ENCODE measurements at regions not wholly inside any gene's neighbourhood (a gene's known extent, or its start where the extent isn't known, plus 50 kb on each side); places are given as distances from the start of the nearest gene placed in this dataset.

DNA sequence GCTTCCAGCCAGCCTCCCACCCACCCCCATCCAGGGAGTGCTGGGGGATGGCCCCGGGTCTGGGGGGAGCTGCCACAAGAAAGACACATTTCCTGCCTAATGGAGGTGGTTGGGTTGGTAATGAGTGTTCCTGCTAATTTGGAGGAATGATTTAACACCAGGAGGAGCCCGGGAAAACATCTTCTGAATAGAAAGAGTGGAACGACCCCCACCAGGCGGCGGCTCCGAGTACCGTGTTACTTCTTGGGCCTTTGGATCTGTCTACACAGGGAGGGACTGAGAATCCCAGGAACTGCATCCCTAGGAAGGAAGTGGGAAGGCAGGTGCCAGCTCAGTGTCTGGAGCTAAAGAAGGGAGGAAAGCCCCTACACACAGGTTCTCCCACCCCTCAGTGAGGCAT is 64.6 kb downstream of the TSPAN17 start:
- H3K9me3 Mint-ChIP-seq = peaks cover 0 to 8% of the 10 kb centered on the region in 2 donors
- no peak for ATAC-seq
- peaks cover 60% of the 10 kb centered on the region for H3K27me3 Mint-ChIP-seq

DNA sequence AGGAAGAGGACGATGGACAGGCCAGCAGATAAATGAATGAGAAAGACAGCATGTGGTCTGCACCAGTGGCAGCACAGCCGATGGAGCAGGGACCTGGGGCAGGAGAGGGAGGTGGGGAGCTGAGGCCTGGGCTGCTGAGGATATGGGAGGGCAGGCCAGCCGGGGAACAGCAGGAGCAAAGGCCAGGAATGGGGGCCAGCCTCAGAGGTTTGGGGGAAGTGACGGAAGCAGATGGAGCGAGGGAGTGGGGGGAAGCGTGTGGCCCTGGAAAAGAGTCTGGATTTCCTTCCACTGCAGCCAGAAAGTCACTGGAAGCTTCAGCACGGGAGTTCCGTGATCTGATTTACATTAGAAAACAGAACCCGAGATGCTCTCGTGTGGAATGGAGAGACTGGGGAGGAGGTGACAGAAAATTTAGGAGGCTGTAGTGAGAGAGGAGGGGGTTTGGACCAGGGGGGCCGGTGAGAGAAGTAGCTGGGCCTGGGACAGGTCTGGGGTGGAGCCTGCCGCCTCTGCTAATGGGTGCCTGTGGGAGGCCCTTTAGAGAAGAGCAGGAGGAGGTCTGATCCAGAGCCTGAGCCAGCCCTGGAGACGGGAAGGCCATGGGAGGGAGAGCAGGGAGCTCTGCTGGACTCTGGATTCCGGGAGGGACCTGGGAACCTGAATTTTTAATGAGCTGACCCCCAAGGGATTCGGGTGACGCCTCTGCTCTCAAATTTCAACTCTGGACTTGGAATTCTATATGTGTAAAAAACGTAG is 65.4 kb downstream of the TSPAN17 start:
- peaks cover 0 to 8% of the 10 kb centered on the region in 2 donors for H3K9me3 Mint-ChIP-seq
- no peak overlapping the region for H3K27ac Mint-ChIP-seq
- DNase-seq (no peak), ATAC-seq (no peak)
- H3K4me1 Mint-ChIP-seq = no peaks in the 10 kb centered on the region
- peaks cover 68% of the 10 kb centered on the region for H3K27me3 Mint-ChIP-seq
- no peak overlapping the region for H3K4me3 Mint-ChIP-seq

More for the DNA sequence above, 64.6 kb downstream of the TSPAN17 start:
- no peak for DNase-seq
- H3K27ac Mint-ChIP-seq = no peak overlapping the region
- H3K4me3 Mint-ChIP-seq = no peak overlapping the region
- no peaks in the 10 kb centered on the region for H3K4me1 Mint-ChIP-seq

DNA sequence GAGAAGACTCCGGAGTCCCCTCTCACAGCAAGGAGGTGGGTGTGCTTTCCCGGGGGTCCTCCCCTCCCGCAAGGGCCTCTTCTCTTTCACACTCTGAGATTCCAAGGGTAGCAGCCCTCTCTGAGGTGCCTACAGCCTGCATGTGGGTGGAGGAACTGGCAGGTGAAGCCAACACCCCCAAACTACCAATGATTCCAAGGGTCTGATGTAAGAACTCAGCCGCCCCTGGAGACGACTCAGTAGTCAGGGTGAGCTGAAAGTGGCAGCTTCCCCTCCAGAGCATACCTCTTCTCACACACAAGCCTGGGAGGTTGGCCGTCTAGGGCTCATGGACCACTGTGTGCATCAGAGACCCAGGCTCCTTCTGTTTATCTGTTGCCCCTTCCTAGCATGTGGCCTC is 66.1 kb downstream of the TSPAN17 start:
- Mint-ChIP-seq H3K27me3 (peaks cover 75% of the 10 kb centered on the region), H3K4me3 (no peak overlapping the region), H3K27ac (no peak overlapping the region)

DNA sequence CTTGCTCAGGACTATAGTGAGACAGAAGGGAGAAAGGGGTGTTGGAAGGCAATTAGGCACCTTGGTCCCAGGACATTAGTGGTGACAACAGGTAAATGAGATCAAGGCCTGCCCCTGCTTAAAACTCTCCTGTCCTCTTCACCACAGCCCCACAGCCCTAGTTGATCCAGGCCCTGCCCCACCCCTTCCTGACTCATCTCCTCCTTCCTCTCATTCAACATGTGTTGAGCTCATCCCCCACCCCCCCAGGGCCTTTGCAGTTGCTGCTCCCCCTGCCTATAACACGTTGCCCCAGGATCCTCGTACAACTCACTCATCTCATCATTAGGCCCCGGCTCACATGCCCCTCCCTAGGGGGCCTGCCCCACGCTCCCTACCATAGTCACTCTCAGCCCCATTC is 66.8 kb downstream of the TSPAN17 start:
- Mint-ChIP-seq H3K4me1 (no peaks in the 10 kb centered on the region), H3K27ac (no peak overlapping the region), H3K9me3 (peaks cover 0 to 8% of the 10 kb centered on the region in 2 donors), H3K4me3 (no peak overlapping the region), H3K27me3 (peaks cover 81% of the 10 kb centered on the region)
- no peak for ATAC-seq
- DNase-seq = no peak

More for the DNA sequence above, 66.1 kb downstream of the TSPAN17 start:
- H3K4me1 Mint-ChIP-seq = no peaks in the 10 kb centered on the region
- no peak for ATAC-seq
- H3K9me3 Mint-ChIP-seq = peaks cover 0 to 8% of the 10 kb centered on the region in 2 donors
- no peak for DNase-seq

DNA sequence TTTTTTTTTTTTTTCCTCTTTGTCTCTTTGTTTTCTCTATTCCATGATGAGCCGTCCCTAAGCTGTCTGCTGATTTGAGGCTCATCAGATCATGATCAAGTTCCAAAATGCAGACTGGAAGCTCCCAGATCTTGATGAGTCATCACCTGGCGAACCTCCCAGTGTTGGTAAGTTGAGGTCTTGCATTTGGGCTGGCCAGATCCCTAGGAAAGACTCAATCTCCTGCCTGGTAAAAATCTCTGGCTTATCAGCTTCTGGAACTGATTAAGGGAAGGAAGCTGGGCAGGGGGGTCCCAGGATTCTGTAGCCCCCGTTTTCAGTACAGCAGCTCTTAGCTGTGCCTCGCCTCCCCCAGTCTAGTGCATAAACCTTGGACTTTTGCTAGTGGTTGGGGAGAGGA is 69.0 kb downstream of the TSPAN17 start:
- Mint-ChIP-seq H3K27ac (no peak overlapping the region), H3K4me1 (no peaks in the 10 kb centered on the region), H3K9me3 (peaks cover 0 to 8% of the 10 kb centered on the region in 2 donors), H3K27me3 (peaks cover 76% of the 10 kb centered on the region), H3K4me3 (no peak overlapping the region)
- no peak for DNase-seq
- no peak for ATAC-seq

DNA sequence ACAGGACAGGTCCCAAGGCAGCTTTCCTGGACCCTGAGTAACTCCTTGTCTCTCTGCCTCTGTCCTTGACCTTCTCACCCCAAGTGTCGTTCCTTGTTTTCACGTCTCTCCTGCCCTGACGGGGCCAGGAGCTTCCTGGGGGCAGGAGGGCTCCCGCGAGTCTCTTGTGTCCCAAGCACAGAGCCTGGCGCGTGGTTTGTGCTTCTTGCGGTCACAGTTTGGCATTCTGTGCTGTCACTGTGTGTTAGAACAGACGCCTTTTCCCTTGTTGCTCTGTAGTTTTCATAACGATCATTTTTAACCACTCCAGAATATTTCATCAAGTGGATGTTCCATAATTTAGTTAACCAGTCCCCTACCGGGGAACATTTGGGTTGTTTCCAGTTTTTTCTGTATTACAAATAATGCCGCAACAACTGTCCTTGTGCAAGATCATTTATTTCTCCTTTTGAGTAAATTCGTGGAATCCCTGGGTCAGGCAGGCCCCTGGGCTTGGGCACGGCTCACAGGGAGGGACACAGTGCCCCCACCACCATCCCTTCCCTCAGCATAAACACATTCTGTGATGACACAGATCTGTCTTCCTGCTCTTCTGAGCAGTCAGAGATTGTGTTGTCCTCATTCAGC is 71.9 kb downstream of the TSPAN17 start:
- peaks cover 5% of the 10 kb centered on the region for H3K4me1 Mint-ChIP-seq
- peaks cover 69% of the 10 kb centered on the region for H3K27me3 Mint-ChIP-seq
- ATAC-seq = no peak
- H3K9me3 Mint-ChIP-seq = peaks cover 0 to 4% of the 10 kb centered on the region in 2 donors
- H3K27ac Mint-ChIP-seq = peak overlapping the region in 1 of 2 donors; percentile 50
- no peak for DNase-seq
- H3K4me3 Mint-ChIP-seq = no peak overlapping the region

DNA sequence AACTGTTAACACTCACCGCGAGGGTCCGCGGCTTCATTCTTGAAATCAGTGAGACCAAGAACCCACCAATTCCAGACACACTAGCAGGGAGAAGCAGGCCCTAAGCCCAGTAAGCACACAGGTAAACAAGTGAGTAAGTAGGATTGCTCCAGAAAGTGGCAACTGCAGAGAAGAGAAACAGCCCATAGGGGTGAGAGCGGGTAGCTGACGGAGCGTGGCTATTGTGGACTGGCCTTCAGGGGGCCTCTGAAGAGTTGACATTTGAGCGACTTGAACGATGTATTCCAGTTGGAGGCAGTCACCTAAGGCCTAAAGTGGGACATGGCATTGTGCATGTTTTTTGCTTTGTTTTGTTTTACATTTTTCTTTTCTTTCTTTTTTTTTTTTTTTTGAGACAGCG is 74.2 kb downstream of the TSPAN17 start:
- Mint-ChIP-seq H3K27me3 (peaks cover 78% of the 10 kb centered on the region), H3K4me1 (peaks cover 5% of the 10 kb centered on the region), H3K9me3 (no peaks in the 10 kb centered on the region), H3K27ac (no peak overlapping the region), H3K4me3 (no peak overlapping the region)
- DNase-seq = no peak
- no peak for ATAC-seq

DNA sequence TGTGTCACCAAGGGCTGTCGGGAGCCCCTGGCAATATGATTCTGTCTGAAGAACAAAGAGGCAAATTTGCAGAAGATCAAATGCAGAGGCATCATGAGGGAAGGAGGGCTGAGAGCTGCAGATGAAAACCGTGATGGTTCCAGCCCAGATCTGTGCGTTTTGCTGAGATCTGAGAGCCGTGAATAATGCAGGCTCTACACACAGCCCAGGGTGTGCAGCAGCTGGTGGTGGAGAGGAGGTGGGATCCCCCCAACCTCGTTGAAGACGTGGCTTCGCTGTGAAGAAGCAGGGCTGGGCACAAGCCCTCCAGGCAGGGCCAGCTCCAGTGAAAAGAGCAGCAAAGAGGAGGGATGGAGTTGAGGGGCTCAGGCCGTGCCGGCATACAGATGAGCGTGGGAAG is 75.5 kb downstream of the TSPAN17 start:
- no peak overlapping the region for H3K27ac Mint-ChIP-seq
- peaks cover 5% of the 10 kb centered on the region for H3K4me1 Mint-ChIP-seq
- H3K27me3 Mint-ChIP-seq = peaks cover 78% of the 10 kb centered on the region
- H3K4me3 Mint-ChIP-seq = no peak overlapping the region
- ATAC-seq (no peak), DNase-seq (no peak)
- H3K9me3 Mint-ChIP-seq = no peaks in the 10 kb centered on the region

DNA sequence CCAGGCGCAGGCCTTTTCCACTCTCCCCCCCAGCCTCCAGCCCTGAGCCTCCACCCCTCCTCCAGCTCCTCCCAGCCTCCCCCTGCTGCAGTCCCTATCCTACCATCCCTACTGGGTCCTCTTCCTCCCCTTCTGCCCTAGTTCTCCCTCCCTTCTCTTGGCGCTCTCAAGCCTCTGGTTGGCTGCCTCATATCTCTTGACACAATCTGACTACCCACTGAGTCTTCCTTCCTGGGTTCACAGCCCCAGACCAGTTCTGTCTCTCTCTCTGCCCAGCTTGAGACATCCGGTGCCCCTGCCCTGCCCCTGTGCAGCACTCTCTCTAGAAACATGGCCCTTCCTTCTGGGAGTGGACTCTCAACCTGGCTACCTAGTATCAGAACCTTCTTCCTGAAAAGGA is 76.2 kb downstream of the TSPAN17 start:
- no peak for DNase-seq
- no peak overlapping the region for H3K4me3 Mint-ChIP-seq
- H3K9me3 Mint-ChIP-seq = no peaks in the 10 kb centered on the region
- peaks cover 5% of the 10 kb centered on the region for H3K4me1 Mint-ChIP-seq
- ATAC-seq = no peak
- peaks cover 78% of the 10 kb centered on the region for H3K27me3 Mint-ChIP-seq
- H3K27ac Mint-ChIP-seq = no peak overlapping the region

DNA sequence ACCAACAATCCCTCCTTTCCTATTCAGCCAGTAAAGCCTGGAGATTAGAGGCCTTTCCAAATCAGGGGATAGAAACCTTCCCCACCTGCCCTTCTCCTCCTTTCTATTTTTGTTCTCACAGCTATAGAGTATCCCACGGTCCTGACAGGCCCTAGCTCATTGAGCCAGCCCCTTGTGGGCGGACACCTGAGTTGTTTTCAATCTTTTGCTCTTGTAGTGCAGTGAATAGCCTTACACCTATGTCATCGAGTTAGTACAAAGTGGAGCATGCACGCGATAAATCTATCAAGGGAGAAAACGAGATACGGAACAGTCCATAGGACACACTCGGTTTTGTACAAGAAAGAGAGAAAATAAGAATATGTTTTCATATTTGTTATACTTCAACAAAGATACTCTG is 77.2 kb downstream of the TSPAN17 start:
- ATAC-seq (no peak), DNase-seq (no peak)
- Mint-ChIP-seq H3K4me3 (no peak overlapping the region), H3K27ac (no peak overlapping the region), H3K9me3 (no peaks in the 10 kb centered on the region), H3K4me1 (peaks cover 5% of the 10 kb centered on the region), H3K27me3 (peaks cover 78% of the 10 kb centered on the region)

DNA sequence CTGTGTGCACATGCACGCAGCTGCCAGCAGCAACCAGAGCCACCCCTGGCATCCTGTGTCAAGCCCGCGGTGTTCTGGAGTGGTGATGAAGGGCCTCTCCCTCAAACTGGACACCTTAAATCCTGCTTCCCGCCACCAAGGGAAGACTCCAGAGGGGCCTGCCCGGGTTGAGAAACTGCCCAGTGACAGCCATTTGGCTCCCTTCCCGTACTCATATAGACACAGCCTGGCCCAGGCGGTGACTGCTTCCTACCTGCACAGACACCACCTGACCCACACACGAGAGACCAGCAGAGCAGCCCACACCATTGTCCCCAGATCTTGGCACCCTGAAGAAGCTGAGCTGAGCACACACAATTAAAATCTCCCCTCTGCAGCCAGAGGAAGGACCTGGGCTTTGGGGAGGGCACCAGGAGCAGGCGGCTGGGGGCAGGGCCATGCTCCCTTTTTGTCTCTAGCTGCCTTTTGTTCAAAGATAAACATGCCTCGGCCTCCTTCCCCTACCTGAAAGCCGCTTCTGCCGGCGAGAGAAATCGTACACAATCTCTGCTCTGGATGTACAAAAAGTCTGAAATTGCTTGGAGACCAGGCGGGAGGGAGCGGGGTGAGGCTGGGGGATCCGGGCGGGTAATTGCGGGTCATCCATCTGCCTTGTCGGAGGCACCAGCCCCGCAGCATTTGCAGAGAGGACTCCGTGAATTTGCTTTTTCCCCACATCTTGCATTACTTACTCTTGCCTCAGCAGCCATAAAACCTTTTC is 78.4 kb downstream of the TSPAN17 start:
- peaks cover 5% of the 10 kb centered on the region for H3K4me1 Mint-ChIP-seq
- H3K4me3 Mint-ChIP-seq = no peak overlapping the region
- no peaks in the 10 kb centered on the region for H3K9me3 Mint-ChIP-seq
- no peak for ATAC-seq
- no peak overlapping the region for H3K27ac Mint-ChIP-seq
- H3K27me3 Mint-ChIP-seq = peaks cover 85% of the 10 kb centered on the region
- no peak for DNase-seq

DNA sequence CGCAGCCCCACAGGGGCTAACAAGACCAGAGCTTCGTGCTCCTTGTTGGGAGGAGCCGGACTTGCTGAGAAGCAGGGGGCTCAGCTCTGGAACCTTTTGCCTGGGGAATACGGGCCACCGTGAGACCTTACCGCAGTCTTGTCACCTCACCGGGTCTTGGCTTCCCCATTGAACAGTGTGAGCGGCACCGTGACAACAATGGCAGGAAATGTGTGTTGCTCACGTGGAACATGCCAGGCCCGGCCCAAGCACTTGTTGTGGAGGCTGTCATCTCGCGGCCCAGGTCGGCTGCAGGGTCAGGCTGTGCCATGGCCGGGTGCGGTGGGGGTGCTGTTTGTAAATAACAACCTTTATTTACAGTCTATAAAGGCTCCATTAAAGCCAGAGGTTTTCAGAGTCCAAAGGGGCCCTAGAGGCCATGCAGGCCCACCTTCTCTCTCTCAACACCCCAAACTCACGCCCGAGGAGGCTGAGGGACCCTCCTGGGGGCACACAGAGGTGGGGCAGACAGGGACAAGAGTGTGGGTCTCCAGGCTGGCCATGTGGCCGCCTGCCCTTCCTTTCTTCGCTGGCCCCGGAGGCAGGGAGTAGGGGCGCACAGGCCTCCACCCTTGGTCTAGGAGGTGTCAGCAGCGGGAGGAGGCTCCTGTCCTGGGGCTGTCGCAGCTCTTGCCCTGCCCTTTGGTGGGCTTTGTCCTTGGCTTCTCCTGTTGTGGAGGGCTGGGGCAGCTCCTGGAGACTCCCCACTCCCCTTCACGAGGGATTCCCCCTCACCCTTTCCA is 79.7 kb downstream of the TSPAN17 start:
- ATAC-seq = no peak
- no peaks in the 10 kb centered on the region for H3K9me3 Mint-ChIP-seq
- DNase-seq = no peak
- peaks cover 88% of the 10 kb centered on the region for H3K27me3 Mint-ChIP-seq
- H3K27ac Mint-ChIP-seq = no peak overlapping the region
- peaks cover 5% of the 10 kb centered on the region for H3K4me1 Mint-ChIP-seq
- no peak overlapping the region for H3K4me3 Mint-ChIP-seq

DNA sequence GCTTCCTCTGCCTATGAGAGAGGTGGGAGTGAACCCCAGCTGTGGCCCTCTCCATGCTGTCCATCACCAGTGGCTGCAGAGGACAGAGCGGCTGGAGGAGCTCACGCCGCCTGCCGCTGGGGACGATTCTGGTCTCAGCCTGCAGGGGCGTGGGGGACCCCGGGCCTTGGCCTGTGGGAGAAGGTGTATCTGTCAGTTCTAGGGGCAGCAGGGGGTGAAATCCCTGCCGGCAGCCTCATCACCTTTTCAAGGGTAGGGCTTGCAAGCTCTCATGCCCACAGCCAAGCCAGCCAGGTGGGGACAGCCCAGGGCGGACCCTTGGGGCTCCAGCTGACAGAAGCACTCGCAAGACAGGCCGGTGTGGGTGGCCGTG is 80.2 kb downstream of the TSPAN17 start:
- H3K9me3 Mint-ChIP-seq = no peaks in the 10 kb centered on the region
- H3K4me1 Mint-ChIP-seq = peaks cover 5% of the 10 kb centered on the region
- H3K27me3 Mint-ChIP-seq = peaks cover 89% of the 10 kb centered on the region
- ATAC-seq (no peak), DNase-seq (no peak)
- H3K4me3 Mint-ChIP-seq = no peak overlapping the region
- no peak overlapping the region for H3K27ac Mint-ChIP-seq

DNA sequence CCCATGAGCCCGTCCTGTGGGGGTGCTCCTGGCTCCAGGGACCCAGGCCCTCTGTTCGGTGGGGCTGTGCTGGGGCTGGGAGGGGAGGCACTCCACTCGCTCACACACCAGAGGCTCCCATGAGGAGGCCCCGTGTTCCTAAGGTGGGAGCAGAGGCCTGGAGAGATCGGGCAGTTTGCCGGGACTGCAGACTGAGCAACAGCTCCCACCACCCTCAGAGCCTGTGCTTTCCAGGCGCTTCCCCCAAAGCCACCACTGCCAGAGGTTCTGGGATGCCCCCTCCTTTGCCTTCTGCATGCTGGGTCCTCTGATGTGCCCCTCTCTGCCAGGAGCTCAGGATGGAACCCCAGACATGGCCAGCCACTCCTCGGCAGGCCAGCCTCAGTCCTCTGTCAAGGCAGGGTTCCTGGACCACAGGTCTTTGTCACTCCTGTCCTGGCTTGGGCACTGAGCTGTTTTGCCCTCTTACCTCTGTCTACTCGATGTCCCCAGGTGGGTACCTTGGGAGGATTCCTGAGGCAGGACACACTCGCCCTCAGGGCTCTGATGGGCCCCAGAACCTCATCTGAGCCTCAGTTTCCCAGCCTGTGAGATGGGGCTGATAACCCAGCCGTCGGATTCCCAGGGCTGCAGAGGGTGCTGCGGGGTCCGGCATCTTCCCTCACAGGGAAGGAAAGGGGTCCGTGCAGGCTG is 80.8 kb downstream of the TSPAN17 start:
- peaks cover 89% of the 10 kb centered on the region for H3K27me3 Mint-ChIP-seq
- no peak for ATAC-seq
- no peaks in the 10 kb centered on the region for H3K9me3 Mint-ChIP-seq
- H3K4me1 Mint-ChIP-seq = peaks cover 5% of the 10 kb centered on the region
- DNase-seq = no peak
- H3K27ac Mint-ChIP-seq = no peak overlapping the region
- H3K4me3 Mint-ChIP-seq = no peak overlapping the region

DNA sequence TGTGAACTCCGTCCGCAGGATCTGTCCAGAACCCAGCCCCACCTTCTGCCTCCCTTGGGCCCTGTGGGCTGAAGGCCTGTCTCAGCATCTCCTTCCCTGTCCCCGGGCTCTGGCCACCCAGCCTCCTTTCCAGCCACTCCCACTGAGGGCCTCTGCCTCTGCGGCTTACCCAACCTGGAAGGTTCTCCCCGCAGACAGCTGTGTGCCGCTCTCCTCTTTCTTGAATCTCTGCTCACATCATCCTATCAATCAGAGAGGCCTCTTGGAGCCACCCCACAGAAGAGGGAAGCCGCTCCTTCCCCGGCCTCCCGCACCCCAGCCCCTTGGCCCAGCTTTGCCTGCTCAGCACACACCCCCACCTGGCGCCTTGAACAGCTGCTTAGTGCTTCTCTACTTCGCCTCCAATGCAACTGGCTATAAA is 81.5 kb upstream of the UNC5A start:
- Mint-ChIP-seq H3K9me3 (no peaks in the 10 kb centered on the region), H3K27me3 (peaks cover 89% of the 10 kb centered on the region), H3K4me1 (no peaks in the 10 kb centered on the region), H3K27ac (no peak overlapping the region), H3K4me3 (no peak overlapping the region)
- ATAC-seq = no peak
- no peak for DNase-seq

Data from stimulated activated naive CD8-positive, alpha-beta T cell treated with anti-CD3 and anti-CD28 coated beads, Interleukin-15, amount 100 ng/mL, for 72 hours (primary cell).